GM21529 (cell line): ENCODE measurements at regions not wholly inside any gene's neighbourhood (a gene's known extent, or its start where the extent isn't known, plus 50 kb on each side); places are given as distances from the start of the nearest gene placed in this dataset.

Experiments
- ATAC-seq: cut with Tn5 transposase; IDR thresholded peaks from one replicate; pipeline ENCODE4 v1.9.1; 2021; ENCODE audit not compliant: unreplicated experiment

- ATAC-seq, result no peak
Measured at GRCh38 chr6:163670336-163670735, 255.8 kb downstream of the QKI start.

- peak; percentile 65 for ATAC-seq
Measured at GRCh38 chr6:163668061-163668426, 253.5 kb downstream of the QKI start.

GRCh38 chr6:163667372-163668060, 253.0 kb downstream of the QKI start:
- peak; percentile 96 for ATAC-seq

DNA sequence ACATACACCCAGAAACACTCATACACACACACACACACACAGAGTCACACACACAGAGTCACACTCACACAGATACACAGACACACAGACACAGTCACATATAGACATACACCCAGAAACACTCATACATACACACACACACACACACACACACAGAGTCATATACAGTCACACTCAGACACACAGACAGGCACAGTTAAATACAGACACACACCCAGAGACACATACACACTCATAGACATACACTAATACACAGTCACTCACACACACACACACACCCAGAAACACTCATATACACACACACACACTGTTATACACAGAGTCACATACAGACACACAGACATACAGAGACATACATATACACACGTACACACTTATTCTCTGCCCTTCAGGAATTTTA, 250.9 kb downstream of the QKI start:
- ATAC-seq, result no peak

- no peak for ATAC-seq
Measured at GRCh38 chr6:163663575-163663974, 249.1 kb downstream of the QKI start.

GRCh38 chr6:163662604-163663225, 248.2 kb downstream of the QKI start:
- ATAC-seq, result no peak

GRCh38 chr6:163661272-163661671, 246.8 kb downstream of the QKI start:
- peak; percentile 99 for ATAC-seq

- ATAC-seq, result no peak
Measured at GRCh38 chr6:163659803-163660202, 245.3 kb downstream of the QKI start.

GRCh38 chr6:163655217-163656121, 241.0 kb downstream of the QKI start:
- ATAC-seq, result no peak

GRCh38 chr6:163651915-163652668, 237.6 kb downstream of the QKI start:
- no peak for ATAC-seq

DNA sequence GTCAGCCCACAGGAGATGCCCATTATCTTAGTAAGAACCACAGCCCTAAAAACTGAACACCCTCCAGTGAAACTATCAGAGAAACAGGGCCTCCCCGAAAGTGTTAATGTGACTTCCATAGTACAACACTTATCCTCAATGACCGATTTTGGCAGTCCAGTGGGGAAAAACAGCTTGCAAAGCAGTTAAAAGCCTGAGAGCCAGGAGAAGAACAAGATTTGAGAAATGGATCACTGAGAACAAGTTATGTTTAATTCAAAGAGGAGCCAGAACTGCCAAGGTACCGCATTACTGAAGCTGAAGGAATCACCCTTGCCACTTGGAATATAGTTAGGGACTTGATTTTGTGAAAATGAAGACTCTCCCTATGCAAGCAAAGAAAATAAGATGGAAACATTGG, 236.9 kb downstream of the QKI start:
- ATAC-seq, result no peak

GRCh38 chr6:163648868-163649267, 234.3 kb downstream of the QKI start:
- ATAC-seq, result no peak

- ATAC-seq, result no peak
Measured at GRCh38 chr6:163647624-163648023, 233.1 kb downstream of the QKI start.

DNA sequence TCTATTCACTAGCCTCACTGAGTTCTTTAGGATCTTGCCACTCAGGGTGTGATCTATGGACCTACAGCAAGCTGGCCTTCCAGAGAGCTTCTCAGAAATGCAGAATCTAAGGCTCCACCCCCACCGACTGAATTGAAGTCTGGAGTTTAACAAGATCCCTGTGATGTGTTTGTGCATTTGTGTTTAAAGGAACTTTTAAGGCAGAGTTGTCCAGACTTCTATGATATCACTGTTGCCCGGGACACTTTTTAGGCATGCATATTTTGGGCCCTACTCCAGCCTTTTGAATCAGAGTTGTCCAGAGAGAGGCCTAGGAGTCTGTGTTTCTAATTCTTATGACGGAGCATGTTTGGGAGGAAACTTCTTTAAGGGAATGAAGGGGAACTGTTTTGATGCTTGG, 232.3 kb downstream of the QKI start:
- no peak for ATAC-seq

- ATAC-seq, result no peak
Measured at GRCh38 chr6:163646133-163646532, 231.6 kb downstream of the QKI start.

DNA sequence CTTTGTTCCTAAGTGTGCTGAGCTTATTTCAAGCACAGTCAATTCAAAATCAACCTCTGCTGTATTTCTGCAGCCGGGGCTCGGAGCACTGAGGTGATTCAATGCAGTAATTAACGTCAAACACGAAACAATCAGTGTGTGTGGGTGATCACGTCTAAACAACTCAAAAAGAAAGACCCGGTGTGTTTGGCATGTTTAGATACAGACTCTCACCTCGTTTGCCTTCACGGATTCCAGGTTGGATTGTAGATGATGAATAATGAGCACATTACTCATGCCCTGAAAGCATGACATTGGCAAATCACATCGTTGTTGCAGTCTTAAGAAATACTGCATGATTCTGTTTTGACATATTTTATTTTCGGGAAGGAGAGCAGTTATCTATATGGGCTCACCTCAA, 231.0 kb downstream of the QKI start:
- no peak for ATAC-seq

- ATAC-seq, result no peak
Measured at GRCh38 chr6:163643866-163644265, 229.3 kb downstream of the QKI start.

DNA sequence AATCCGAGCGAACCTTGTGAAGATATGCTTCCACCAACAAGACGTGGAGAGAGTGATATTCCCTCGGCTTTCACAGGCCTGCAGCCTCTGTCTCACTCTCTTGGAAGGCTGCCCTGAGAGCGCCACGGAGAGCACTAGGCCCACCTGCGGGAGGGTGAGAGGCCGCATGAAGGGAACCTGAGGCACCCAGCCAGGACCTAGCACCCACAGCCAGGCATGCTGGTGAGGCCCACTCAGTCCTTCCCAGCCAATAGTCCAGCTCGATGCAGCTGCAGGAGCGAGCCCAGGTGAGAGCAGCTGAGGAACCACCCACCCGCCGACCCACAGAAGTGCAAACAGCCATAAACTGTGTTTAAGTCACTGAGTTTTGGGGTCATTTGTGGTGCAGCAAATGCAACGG, 227.2 kb downstream of the QKI start:
- no peak for ATAC-seq

DNA sequence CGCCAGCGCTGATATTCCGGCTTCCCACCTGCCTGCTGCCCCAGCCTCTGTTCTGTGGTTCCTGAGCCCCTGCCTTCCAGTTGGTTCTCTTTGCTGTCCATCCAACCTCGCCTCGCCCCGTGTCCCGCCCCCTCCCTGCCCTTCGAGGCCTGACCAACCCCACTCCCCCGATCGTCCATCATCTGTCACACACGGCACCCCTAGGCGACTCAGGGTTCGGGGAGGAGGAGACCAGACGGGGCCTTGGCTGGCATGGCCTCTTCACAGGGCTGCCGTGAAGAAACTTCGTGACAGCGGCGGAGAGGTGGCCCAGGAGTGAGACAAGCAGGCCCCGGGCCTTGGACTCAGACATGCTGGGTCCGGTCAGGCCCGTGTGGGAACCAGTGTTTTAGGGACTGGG, 226.1 kb downstream of the QKI start:
- no peak for ATAC-seq

GRCh38 chr6:163637524-163637923, 223.0 kb downstream of the QKI start:
- ATAC-seq, result peak; percentile 90

DNA sequence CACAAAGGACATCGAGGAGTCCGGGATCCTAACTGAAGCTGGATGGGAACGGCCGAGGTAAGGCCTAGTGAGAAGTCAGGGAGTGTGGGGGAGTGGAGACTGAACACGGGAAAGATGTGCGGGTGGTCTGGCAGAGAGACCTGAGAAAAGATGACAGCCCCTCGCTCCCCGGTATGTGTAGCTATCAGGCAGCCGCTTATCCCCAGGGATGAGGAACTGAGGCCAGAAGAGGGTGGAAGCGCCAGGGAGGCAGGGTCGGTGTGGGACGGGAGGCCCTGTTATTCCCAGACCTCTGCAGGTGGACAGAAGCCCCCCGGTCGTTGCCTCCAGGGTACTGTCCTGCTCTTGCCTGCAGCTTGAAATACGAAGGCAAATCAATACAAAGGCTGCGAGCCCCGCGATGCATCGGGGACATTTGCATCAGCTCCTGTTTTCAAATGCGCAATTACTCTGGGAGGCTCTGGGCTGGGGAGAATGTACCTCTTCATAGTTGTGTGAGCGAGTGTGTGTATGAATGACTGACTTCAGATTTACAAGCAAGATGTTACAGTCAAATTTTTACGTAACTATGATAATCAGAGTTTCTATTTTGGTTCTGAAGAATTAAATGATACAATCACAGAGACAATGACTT, 221.3 kb downstream of the QKI start:
- ATAC-seq, result no peak
